Activated naive CD4-positive, alpha-beta T cell treated with anti-CD3 and anti-CD28 coated beads, Interleukin-2, amount 50 U/mL, for 24 hours (primary cell): ENCODE measurements at regions not wholly inside any gene's neighbourhood (a gene's known extent, or its start where the extent isn't known, plus 50 kb on each side); places are given as distances from the start of the nearest gene placed in this dataset.

Experiments
- H3K27ac Mint-ChIP-seq: one replicate; pipeline ENCODE4 v1.8.0; 2021; ENCODE audit warnings: mild to moderate bottlenecking, mixed read lengths
- H3K27me3 Mint-ChIP-seq: one replicate; pipeline ENCODE4 v1.8.0; 2021; ENCODE audit warnings: mixed read lengths
- H3K36me3 Mint-ChIP-seq: one replicate; pipeline ENCODE4 v1.8.0; 2021; ENCODE audit warnings: mixed read lengths
- H3K4me1 Mint-ChIP-seq: one replicate; pipeline ENCODE4 v1.8.0; 2021; ENCODE audit warnings: mixed read lengths
- H3K4me3 Mint-ChIP-seq: one replicate; pipeline ENCODE4 v1.8.0; 2021; ENCODE audit warnings: mild to moderate bottlenecking, mixed read lengths
- H3K9me3 Mint-ChIP-seq: one replicate; pipeline ENCODE4 v1.8.0; 2021; ENCODE audit warnings: mixed read lengths

GRCh38 chr9:109969573-109970237 is 189.7 kb downstream of the PALM2AKAP2 start:
- Mint-ChIP-seq H3K27ac (no peak overlapping the region), H3K27me3 (no peaks in the 10 kb centered on the region), H3K36me3 (no peaks in the 10 kb centered on the region), H3K9me3 (no peaks in the 10 kb centered on the region), H3K4me3 (peak overlapping the region; percentile 16), H3K4me1 (peaks cover 78% of the 10 kb centered on the region)

GRCh38 chr9:109971226-109971625 is 191.2 kb downstream of the PALM2AKAP2 start:
- Mint-ChIP-seq H3K27me3 (no peaks in the 10 kb centered on the region), H3K9me3 (no peaks in the 10 kb centered on the region), H3K4me1 (peaks cover 71% of the 10 kb centered on the region), H3K4me3 (no peak overlapping the region), H3K36me3 (no peaks in the 10 kb centered on the region), H3K27ac (no peak overlapping the region)

GRCh38 chr9:109972026-109972882 is 192.3 kb downstream of the PALM2AKAP2 start:
- Mint-ChIP-seq H3K9me3 (no peaks in the 10 kb centered on the region), H3K4me3 (no peak overlapping the region), H3K27me3 (no peaks in the 10 kb centered on the region), H3K36me3 (no peaks in the 10 kb centered on the region), H3K27ac (no peak overlapping the region), H3K4me1 (peaks cover 61% of the 10 kb centered on the region)

- H3K27me3 Mint-ChIP-seq: no peaks in the 10 kb centered on the region
- H3K27ac Mint-ChIP-seq: no peak overlapping the region
- peaks cover 55% of the 10 kb centered on the region for H3K4me1 Mint-ChIP-seq
- no peaks in the 10 kb centered on the region for H3K9me3 Mint-ChIP-seq
- no peak overlapping the region for H3K4me3 Mint-ChIP-seq
- no peaks in the 10 kb centered on the region for H3K36me3 Mint-ChIP-seq
Observed at GRCh38 chr9:109973336-109973735, 193.3 kb downstream of the PALM2AKAP2 start.

- Mint-ChIP-seq H3K9me3 (no peaks in the 10 kb centered on the region), H3K36me3 (no peaks in the 10 kb centered on the region), H3K4me1 (peaks cover 45% of the 10 kb centered on the region), H3K27ac (no peak overlapping the region), H3K27me3 (no peaks in the 10 kb centered on the region), H3K4me3 (no peak overlapping the region)
Observed at GRCh38 chr9:109974143-109974917, 194.3 kb downstream of the PALM2AKAP2 start.

GRCh38 chr9:109974918-109975276 is 194.9 kb downstream of the PALM2AKAP2 start:
- H3K9me3 Mint-ChIP-seq: no peaks in the 10 kb centered on the region
- H3K27ac Mint-ChIP-seq: no peak overlapping the region
- no peak overlapping the region for H3K4me3 Mint-ChIP-seq
- H3K27me3 Mint-ChIP-seq: no peaks in the 10 kb centered on the region
- H3K4me1 Mint-ChIP-seq: peaks cover 39% of the 10 kb centered on the region
- no peaks in the 10 kb centered on the region for H3K36me3 Mint-ChIP-seq

GRCh38 chr9:109975574-109976295 is 195.7 kb downstream of the PALM2AKAP2 start:
- H3K4me1 Mint-ChIP-seq: peaks cover 34% of the 10 kb centered on the region
- no peak overlapping the region for H3K4me3 Mint-ChIP-seq
- H3K27ac Mint-ChIP-seq: no peak overlapping the region
- H3K27me3 Mint-ChIP-seq: no peaks in the 10 kb centered on the region
- H3K36me3 Mint-ChIP-seq: no peaks in the 10 kb centered on the region
- H3K9me3 Mint-ChIP-seq: no peaks in the 10 kb centered on the region

- Mint-ChIP-seq H3K27me3 (no peaks in the 10 kb centered on the region), H3K27ac (no peak overlapping the region), H3K4me1 (peaks cover 34% of the 10 kb centered on the region), H3K36me3 (no peaks in the 10 kb centered on the region), H3K9me3 (no peaks in the 10 kb centered on the region), H3K4me3 (no peak overlapping the region)
Observed at GRCh38 chr9:109976303-109976702, 196.3 kb downstream of the PALM2AKAP2 start.

GRCh38 chr9:109977521-109977920 is 197.5 kb downstream of the PALM2AKAP2 start:
- Mint-ChIP-seq H3K4me3 (no peak overlapping the region), H3K27me3 (no peaks in the 10 kb centered on the region), H3K9me3 (peaks cover 7% of the 10 kb centered on the region), H3K4me1 (peaks cover 24% of the 10 kb centered on the region), H3K36me3 (peaks cover 2% of the 10 kb centered on the region), H3K27ac (no peak overlapping the region)

GRCh38 chr9:109981091-109981490 is 201.1 kb downstream of the PALM2AKAP2 start:
- Mint-ChIP-seq H3K36me3 (peaks cover 2% of the 10 kb centered on the region), H3K9me3 (peaks cover 7% of the 10 kb centered on the region), H3K4me3 (no peak overlapping the region), H3K27ac (no peak overlapping the region), H3K27me3 (no peaks in the 10 kb centered on the region), H3K4me1 (peaks cover 4% of the 10 kb centered on the region)

- Mint-ChIP-seq H3K4me3 (no peak overlapping the region), H3K27me3 (no peaks in the 10 kb centered on the region), H3K27ac (no peak overlapping the region), H3K9me3 (peaks cover 9% of the 10 kb centered on the region), H3K36me3 (peaks cover 4% of the 10 kb centered on the region), H3K4me1 (no peaks in the 10 kb centered on the region)
Observed at GRCh38 chr9:109986521-109986991, 206.6 kb downstream of the PALM2AKAP2 start.

- Mint-ChIP-seq H3K36me3 (peaks cover 2% of the 10 kb centered on the region), H3K4me1 (no peaks in the 10 kb centered on the region), H3K27ac (no peak overlapping the region), H3K9me3 (peaks cover 4% of the 10 kb centered on the region), H3K27me3 (no peaks in the 10 kb centered on the region), H3K4me3 (no peak overlapping the region)
Observed at GRCh38 chr9:109989296-109989695, 209.3 kb downstream of the PALM2AKAP2 start.

GRCh38 chr9:109990541-109990940 is 210.5 kb downstream of the PALM2AKAP2 start:
- no peak overlapping the region for H3K4me3 Mint-ChIP-seq
- H3K36me3 Mint-ChIP-seq: peaks cover 3% of the 10 kb centered on the region
- H3K27ac Mint-ChIP-seq: no peak overlapping the region
- H3K4me1 Mint-ChIP-seq: no peaks in the 10 kb centered on the region
- no peaks in the 10 kb centered on the region for H3K27me3 Mint-ChIP-seq
- H3K9me3 Mint-ChIP-seq: peaks cover 4% of the 10 kb centered on the region

- Mint-ChIP-seq H3K36me3 (peaks cover 6% of the 10 kb centered on the region), H3K9me3 (peaks cover 4% of the 10 kb centered on the region), H3K27me3 (no peaks in the 10 kb centered on the region), H3K4me1 (no peaks in the 10 kb centered on the region), H3K27ac (no peak overlapping the region), H3K4me3 (no peak overlapping the region)
Observed at GRCh38 chr9:109992293-109992692, 212.3 kb downstream of the PALM2AKAP2 start.
